Esophagus squamous epithelium (tissue), 4 donors: ENCODE measurements at regions not wholly inside any gene's neighbourhood (a gene's known extent, or its start where the extent isn't known, plus 50 kb on each side); places are given as distances from the start of the nearest gene placed in this dataset.

ENCODE experiments used
- CTCF ChIP-seq, 6 experiments: fragments of 450-650 bp in 4 of 6; fragments of 200-600 bp in 2 of 6; sonication (generic) in 2 of 6; IDR thresholded peaks; one replicate each; pipeline ENCODE4 v1.5.1; 2016 to 2019; ENCODE audit warnings: antibody characterized with exemption in 6 of 6, mild to moderate bottlenecking in 4 of 6, moderate library complexity in 4 of 6
- POLR2A ChIP-seq, 4 donors: fragments of 450-650 bp; IDR thresholded peaks; one replicate each; pipeline ENCODE4 v1.6.1; 2017; ENCODE audit warnings: antibody characterized with exemption in 4 of 4, mild to moderate bottlenecking in 4 of 4, moderate library complexity in 3 of 4

GRCh38 chrX:98203800-98204199, 1320.1 kb downstream of the RPA4 start:
- TF ChIP-seq CTCF (IDR thresholded peaks at IDR 0.05) (no peak), POLR2A (IDR thresholded peaks at IDR 0.05) (no peak)
